ENCODE measurements at regions not wholly inside any gene's neighbourhood (a gene's known extent, or its start where the extent isn't known, plus 50 kb on each side); places are given as distances from the start of the nearest gene placed in this dataset.
A peak's percentile ranks its signal among the peaks of the same experiment; 100 is the strongest.

GRCh38 chr6:48736501-48737206 lies 625.7 kb upstream of the PTCHD4 start:
- TF ChIP-seq, protein P1, sequence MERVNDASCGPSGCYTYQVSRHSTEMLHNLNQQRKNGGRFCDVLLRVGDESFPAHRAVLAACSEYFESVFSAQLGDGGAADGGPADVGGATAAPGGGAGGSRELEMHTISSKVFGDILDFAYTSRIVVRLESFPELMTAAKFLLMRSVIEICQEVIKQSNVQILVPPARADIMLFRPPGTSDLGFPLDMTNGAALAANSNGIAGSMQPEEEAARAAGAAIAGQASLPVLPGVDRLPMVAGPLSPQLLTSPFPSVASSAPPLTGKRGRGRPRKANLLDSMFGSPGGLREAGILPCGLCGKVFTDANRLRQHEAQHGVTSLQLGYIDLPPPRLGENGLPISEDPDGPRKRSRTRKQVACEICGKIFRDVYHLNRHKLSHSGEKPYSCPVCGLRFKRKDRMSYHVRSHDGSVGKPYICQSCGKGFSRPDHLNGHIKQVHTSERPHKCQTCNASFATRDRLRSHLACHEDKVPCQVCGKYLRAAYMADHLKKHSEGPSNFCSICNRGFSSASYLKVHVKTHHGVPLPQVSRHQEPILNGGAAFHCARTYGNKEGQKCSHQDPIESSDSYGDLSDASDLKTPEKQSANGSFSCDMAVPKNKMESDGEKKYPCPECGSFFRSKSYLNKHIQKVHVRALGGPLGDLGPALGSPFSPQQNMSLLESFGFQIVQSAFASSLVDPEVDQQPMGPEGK (CRISPR knock-in tag; IDR thresholded peaks at IDR 0.05; ENCODE audit: borderline replicate concordance): 0 out of 2 replicates have a peak, but pooled peaks have one; percentile 30
- TF ChIP-seq ARNTL (CRISPR knock-in tag; IDR thresholded peaks at IDR 0.05; ENCODE audit: borderline replicate concordance, low read depth): no peak
- peak; percentile 94 for ATAC-seq

DNA sequence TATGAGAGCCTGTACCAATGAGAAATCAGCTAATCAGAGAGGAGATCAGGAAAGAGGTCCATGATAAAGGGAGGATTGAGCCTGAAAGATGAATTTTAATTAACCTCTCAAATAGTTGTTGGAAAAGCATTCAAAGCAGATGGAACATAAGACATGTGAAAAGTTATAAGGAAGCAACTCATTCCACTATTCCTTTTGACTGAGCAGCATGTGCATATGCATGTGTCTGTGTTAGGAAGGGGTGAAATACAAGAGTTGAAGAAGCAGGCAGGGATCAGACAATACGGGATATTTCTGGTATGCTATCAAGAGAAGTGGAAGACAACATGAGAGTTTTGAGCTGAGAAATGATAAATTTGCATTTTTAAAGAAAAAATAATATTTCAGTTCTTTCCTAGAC lies 624.8 kb upstream of the PTCHD4 start:
- no peak for ATAC-seq
- TF ChIP-seq TCF4 (CRISPR knock-in tag; IDR thresholded peaks at IDR 0.05; ENCODE audit: borderline replicate concordance): no peak
- no peak for TF ChIP-seq ARNTL (CRISPR knock-in tag; IDR thresholded peaks at IDR 0.05; ENCODE audit: borderline replicate concordance, low read depth)
- TF ChIP-seq RARB (CRISPR knock-in tag; IDR thresholded peaks at IDR 0.05): no peak
- TF ChIP-seq, protein P2, sequence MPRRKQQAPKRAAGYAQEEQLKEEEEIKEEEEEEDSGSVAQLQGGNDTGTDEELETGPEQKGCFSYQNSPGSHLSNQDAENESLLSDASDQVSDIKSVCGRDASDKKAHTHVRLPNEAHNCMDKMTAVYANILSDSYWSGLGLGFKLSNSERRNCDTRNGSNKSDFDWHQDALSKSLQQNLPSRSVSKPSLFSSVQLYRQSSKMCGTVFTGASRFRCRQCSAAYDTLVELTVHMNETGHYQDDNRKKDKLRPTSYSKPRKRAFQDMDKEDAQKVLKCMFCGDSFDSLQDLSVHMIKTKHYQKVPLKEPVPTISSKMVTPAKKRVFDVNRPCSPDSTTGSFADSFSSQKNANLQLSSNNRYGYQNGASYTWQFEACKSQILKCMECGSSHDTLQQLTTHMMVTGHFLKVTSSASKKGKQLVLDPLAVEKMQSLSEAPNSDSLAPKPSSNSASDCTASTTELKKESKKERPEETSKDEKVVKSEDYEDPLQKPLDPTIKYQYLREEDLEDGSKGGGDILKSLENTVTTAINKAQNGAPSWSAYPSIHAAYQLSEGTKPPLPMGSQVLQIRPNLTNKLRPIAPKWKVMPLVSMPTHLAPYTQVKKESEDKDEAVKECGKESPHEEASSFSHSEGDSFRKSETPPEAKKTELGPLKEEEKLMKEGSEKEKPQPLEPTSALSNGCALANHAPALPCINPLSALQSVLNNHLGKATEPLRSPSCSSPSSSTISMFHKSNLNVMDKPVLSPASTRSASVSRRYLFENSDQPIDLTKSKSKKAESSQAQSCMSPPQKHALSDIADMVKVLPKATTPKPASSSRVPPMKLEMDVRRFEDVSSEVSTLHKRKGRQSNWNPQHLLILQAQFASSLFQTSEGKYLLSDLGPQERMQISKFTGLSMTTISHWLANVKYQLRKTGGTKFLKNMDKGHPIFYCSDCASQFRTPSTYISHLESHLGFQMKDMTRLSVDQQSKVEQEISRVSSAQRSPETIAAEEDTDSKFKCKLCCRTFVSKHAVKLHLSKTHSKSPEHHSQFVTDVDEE (CRISPR knock-in tag; IDR thresholded peaks at IDR 0.05): no peak

GRCh38 chr6:48733581-48733980 lies 622.6 kb upstream of the PTCHD4 start:
- TF ChIP-seq ZFP30 (CRISPR knock-in tag; IDR thresholded peaks at IDR 0.05) (no peak), TOX (CRISPR knock-in tag; IDR thresholded peaks at IDR 0.05; ENCODE audit: borderline replicate concordance) (no peak), PPARA (CRISPR knock-in tag; IDR thresholded peaks at IDR 0.05; ENCODE audit: borderline replicate concordance) (no peak)
- TF ChIP-seq, protein P2 (CRISPR knock-in tag; IDR thresholded peaks at IDR 0.05): no peak
- no peak for ATAC-seq

DNA sequence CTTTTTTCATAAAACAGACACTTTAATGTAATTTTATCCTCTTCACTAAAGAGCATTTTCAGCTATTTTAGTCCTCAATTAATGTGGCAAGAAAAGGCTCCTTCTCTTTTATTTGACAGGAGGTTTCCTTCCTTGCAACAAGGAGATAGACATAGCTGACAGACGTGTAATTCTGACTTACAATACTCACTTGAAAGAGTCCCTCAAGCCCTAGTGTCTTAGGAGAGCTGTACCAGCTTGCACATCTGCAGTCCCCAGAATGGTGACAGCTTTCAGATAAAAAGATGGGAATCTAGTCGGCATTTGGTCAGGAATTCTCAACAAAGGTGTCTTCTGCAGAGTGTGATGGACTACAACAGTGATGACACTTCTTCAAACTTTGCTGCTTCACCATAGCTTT lies 603.7 kb upstream of the PTCHD4 start:
- no peak for ATAC-seq
- TF ChIP-seq ESRRG (CRISPR knock-in tag; IDR thresholded peaks at IDR 0.05) (no peak), ZFP3 (CRISPR knock-in tag; IDR thresholded peaks at IDR 0.05) (no peak), TOX (CRISPR knock-in tag; IDR thresholded peaks at IDR 0.05; ENCODE audit: borderline replicate concordance) (no peak), OSR1 (CRISPR knock-in tag; IDR thresholded peaks at IDR 0.05) (no peak), ISL1 (CRISPR knock-in tag; IDR thresholded peaks at IDR 0.05) (no peak), ZNF565 (CRISPR knock-in tag; conservative IDR thresholded peaks at IDR 0.05; ENCODE audit: low read depth) (no peak), TCF4 (CRISPR knock-in tag; IDR thresholded peaks at IDR 0.05; ENCODE audit: borderline replicate concordance) (no peak), ZC3H10 (CRISPR knock-in tag; IDR thresholded peaks at IDR 0.05) (no peak), ZNF70 (CRISPR knock-in tag; IDR thresholded peaks at IDR 0.05) (no peak), BACH2 (CRISPR knock-in tag; IDR thresholded peaks at IDR 0.05; ENCODE audit: borderline replicate concordance) (no peak)
- TF ChIP-seq, protein P1 (CRISPR knock-in tag; IDR thresholded peaks at IDR 0.05; ENCODE audit: borderline replicate concordance): no peak

Measured in SK-N-SH treated with all-trans-retinoic acid at 6 μM for 48 hours (cell line).